Panc1 (cell line): ENCODE measurements at regions not wholly inside any gene's neighbourhood (a gene's known extent, or its start where the extent isn't known, plus 50 kb on each side); places are given as distances from the start of the nearest gene placed in this dataset.

Source experiments
- POLR2AphosphoS5 ChIP-seq: IDR thresholded peaks from 2 replicates; pipeline ENCODE4 v1.6.1; 2012; ENCODE audit warnings: mild to moderate bottlenecking, low read depth, low read length, moderate library complexity
- SIN3A ChIP-seq: IDR thresholded peaks from 2 replicates; pipeline ENCODE4 v1.6.1; 2012; ENCODE audit warnings: low read depth, mild to moderate bottlenecking, low read length, moderate library complexity, borderline replicate concordance; ENCODE audit not compliant: insufficient read depth
- TCF7L2 ChIP-seq: IDR thresholded peaks from 2 replicates; pipeline ENCODE4 v1.6.1; 2011; ENCODE audit warnings: mild to moderate bottlenecking, low read depth, low read length, inconsistent platforms
- TF ChIP-seq, protein P1 (sequence below): fragments of 450-650 bp; IDR thresholded peaks from 2 replicates; pipeline ENCODE4 v1.5.1; 2017; ENCODE audit warnings: mild to moderate bottlenecking
- TF ChIP-seq, protein P2 (sequence below), 2 experiments: IDR thresholded peaks; 2 replicates each; pipeline ENCODE4 v1.6.1; 2011 to 2012; ENCODE audit warnings: low read depth in 2 of 2, control low read depth in 1 of 2, low read length in 1 of 2, mild to moderate bottlenecking in 1 of 2, moderate library complexity in 1 of 2; ENCODE audit not compliant: insufficient read depth in 1 of 2

DNA sequence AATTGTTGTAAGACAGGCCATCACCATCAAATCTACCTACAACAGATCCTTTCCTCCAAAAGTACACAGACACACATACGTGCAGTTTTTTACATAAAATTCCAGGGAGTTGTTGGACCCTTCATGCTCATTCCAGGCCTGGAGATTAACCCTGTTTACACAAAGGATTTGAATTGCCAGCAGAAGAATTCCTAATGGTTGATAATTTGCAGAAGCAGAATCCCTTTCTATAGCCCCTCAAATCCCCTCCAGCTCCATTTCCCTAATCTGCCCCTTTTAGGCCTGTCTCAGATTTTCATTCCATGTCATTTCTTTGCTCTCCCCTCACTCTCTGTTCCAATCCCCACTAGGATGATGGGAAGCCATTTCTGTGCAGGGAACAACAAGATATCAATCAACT is 102.9 kb upstream of the TOX3 start:
- TF ChIP-seq, protein P1, sequence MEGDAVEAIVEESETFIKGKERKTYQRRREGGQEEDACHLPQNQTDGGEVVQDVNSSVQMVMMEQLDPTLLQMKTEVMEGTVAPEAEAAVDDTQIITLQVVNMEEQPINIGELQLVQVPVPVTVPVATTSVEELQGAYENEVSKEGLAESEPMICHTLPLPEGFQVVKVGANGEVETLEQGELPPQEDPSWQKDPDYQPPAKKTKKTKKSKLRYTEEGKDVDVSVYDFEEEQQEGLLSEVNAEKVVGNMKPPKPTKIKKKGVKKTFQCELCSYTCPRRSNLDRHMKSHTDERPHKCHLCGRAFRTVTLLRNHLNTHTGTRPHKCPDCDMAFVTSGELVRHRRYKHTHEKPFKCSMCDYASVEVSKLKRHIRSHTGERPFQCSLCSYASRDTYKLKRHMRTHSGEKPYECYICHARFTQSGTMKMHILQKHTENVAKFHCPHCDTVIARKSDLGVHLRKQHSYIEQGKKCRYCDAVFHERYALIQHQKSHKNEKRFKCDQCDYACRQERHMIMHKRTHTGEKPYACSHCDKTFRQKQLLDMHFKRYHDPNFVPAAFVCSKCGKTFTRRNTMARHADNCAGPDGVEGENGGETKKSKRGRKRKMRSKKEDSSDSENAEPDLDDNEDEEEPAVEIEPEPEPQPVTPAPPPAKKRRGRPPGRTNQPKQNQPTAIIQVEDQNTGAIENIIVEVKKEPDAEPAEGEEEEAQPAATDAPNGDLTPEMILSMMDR: no peak
- TF ChIP-seq, protein P2, sequence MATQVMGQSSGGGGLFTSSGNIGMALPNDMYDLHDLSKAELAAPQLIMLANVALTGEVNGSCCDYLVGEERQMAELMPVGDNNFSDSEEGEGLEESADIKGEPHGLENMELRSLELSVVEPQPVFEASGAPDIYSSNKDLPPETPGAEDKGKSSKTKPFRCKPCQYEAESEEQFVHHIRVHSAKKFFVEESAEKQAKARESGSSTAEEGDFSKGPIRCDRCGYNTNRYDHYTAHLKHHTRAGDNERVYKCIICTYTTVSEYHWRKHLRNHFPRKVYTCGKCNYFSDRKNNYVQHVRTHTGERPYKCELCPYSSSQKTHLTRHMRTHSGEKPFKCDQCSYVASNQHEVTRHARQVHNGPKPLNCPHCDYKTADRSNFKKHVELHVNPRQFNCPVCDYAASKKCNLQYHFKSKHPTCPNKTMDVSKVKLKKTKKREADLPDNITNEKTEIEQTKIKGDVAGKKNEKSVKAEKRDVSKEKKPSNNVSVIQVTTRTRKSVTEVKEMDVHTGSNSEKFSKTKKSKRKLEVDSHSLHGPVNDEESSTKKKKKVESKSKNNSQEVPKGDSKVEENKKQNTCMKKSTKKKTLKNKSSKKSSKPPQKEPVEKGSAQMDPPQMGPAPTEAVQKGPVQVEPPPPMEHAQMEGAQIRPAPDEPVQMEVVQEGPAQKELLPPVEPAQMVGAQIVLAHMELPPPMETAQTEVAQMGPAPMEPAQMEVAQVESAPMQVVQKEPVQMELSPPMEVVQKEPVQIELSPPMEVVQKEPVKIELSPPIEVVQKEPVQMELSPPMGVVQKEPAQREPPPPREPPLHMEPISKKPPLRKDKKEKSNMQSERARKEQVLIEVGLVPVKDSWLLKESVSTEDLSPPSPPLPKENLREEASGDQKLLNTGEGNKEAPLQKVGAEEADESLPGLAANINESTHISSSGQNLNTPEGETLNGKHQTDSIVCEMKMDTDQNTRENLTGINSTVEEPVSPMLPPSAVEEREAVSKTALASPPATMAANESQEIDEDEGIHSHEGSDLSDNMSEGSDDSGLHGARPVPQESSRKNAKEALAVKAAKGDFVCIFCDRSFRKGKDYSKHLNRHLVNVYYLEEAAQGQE (IDR thresholded peaks at IDR 0.05; ENCODE audit: insufficient read depth in 1 of 2, low read depth in 2 of 2, low read length in 1 of 2): no peak
- no peak for TF ChIP-seq SIN3A
- no peak for TF ChIP-seq POLR2AphosphoS5
- TF ChIP-seq TCF7L2: no peak
